ENCODE measurements at regions not wholly inside any gene's neighbourhood (a gene's known extent, or its start where the extent isn't known, plus 50 kb on each side); places are given as distances from the start of the nearest gene placed in this dataset.

GRCh38 chr1:29389533-29390041 lies 153.3 kb downstream of the PTPRU start:
- TF ChIP-seq POLR2AphosphoS5 (IDR thresholded peaks at IDR 0.05), result no peak
- TF ChIP-seq CTCF (IDR thresholded peaks at IDR 0.05; ENCODE audit: poor library complexity, severe bottlenecking), result no peak
- TF ChIP-seq EP300 (conservative IDR thresholded peaks at IDR 0.05; ENCODE audit: poor library complexity, severe bottlenecking), result no peak
- TF ChIP-seq EZH2 (IDR thresholded peaks at IDR 0.05; ENCODE audit: borderline replicate concordance, insufficient read depth, low read length, poor library complexity, severe bottlenecking), result no peak
- TF ChIP-seq TAF1 (IDR thresholded peaks at IDR 0.05; ENCODE audit: low read depth), result no peak
- no peak for TF ChIP-seq MXI1 (conservative IDR thresholded peaks at IDR 0.05; ENCODE audit: poor library complexity, severe bottlenecking)
- no peak for TF ChIP-seq REST (IDR thresholded peaks at IDR 0.05; ENCODE audit: borderline replicate concordance)

Data from neural cell (in vitro differentiated cells).